ENCODE measurements at regions not wholly inside any gene's neighbourhood (a gene's known extent, or its start where the extent isn't known, plus 50 kb on each side); places are given as distances from the start of the nearest gene placed in this dataset.

DNA sequence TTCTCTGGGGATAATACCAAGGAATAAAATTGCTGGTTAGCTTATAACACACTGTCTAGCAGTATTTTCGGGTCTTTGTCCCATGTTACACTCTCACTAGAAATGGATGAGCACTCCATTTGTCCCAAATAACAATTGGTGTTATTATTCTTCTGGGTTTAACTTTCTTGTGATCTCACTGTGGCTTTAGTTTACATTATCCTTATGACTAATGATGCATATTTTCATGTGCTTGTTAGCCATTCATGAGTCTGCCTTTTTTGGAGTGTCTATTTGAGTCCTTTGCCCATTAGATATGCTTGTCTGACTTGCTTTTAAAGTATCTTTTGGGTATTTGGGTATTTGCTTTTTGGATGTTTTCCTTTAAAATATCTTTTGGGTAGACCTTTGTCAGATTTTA, 372.9 kb upstream of the TENM3 start:
- TF ChIP-seq, protein P1, sequence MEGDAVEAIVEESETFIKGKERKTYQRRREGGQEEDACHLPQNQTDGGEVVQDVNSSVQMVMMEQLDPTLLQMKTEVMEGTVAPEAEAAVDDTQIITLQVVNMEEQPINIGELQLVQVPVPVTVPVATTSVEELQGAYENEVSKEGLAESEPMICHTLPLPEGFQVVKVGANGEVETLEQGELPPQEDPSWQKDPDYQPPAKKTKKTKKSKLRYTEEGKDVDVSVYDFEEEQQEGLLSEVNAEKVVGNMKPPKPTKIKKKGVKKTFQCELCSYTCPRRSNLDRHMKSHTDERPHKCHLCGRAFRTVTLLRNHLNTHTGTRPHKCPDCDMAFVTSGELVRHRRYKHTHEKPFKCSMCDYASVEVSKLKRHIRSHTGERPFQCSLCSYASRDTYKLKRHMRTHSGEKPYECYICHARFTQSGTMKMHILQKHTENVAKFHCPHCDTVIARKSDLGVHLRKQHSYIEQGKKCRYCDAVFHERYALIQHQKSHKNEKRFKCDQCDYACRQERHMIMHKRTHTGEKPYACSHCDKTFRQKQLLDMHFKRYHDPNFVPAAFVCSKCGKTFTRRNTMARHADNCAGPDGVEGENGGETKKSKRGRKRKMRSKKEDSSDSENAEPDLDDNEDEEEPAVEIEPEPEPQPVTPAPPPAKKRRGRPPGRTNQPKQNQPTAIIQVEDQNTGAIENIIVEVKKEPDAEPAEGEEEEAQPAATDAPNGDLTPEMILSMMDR (IDR thresholded peaks at IDR 0.05) = no peak
- TF ChIP-seq POLR2AphosphoS5 (IDR thresholded peaks at IDR 0.05; ENCODE audit: insufficient read depth in 1 of 2, low read depth in 1 of 2) (no peak), POLR2A (IDR thresholded peaks at IDR 0.05) (no peak)

Data from vagina (tissue), 2 donors.